ENCODE measurements at regions not wholly inside any gene's neighbourhood (a gene's known extent, or its start where the extent isn't known, plus 50 kb on each side); places are given as distances from the start of the nearest gene placed in this dataset.

- TF ChIP-seq JUN (IDR thresholded peaks at IDR 0.05; ENCODE audit: low read depth, low read length) (no peak), TAF1 (IDR thresholded peaks at IDR 0.05; ENCODE audit: low read depth, low read length) (no peak), MAX (IDR thresholded peaks at IDR 0.05) (no peak), CTBP2 (IDR thresholded peaks at IDR 0.05; ENCODE audit: borderline replicate concordance, insufficient read depth, insufficient read length, low read length) (no peak)
These were observed 260.7 kb downstream of the NSUN3 start (continued) for GRCh38 chr3:94323596-94323995.

All from H1 (cell line).